GM23338 (cell line): ENCODE measurements at regions not wholly inside any gene's neighbourhood (a gene's known extent, or its start where the extent isn't known, plus 50 kb on each side); places are given as distances from the start of the nearest gene placed in this dataset.

Source experiments
- CREB1 ChIP-seq: fragments of 250-450 bp; sonication (Bioruptor Pico); IDR thresholded peaks from 2 replicates; pipeline ENCODE4 v1.5.0; 2020; ENCODE audit warnings: low read depth, mild to moderate bottlenecking, moderate library complexity
- EZH2 ChIP-seq: fragments of 200-600 bp; sonication (generic); IDR thresholded peaks from one replicate; pipeline ENCODE4 v1.8.0; 2017; ENCODE audit warnings: antibody characterized with exemption, mild to moderate bottlenecking, low read depth; ENCODE audit not compliant: unreplicated experiment
- EZH2phosphoT487 ChIP-seq: fragments of 200-600 bp; sonication (generic); IDR thresholded peaks from one replicate; pipeline ENCODE4 v1.8.1; 2018; ENCODE audit warnings: antibody characterized with exemption; ENCODE audit not compliant: unreplicated experiment
- POLR2AphosphoS5 ChIP-seq: IDR thresholded peaks from 2 replicates; pipeline ENCODE4 v1.6.1; 2016; ENCODE audit warnings: antibody characterized with exemption, low read depth
- TF ChIP-seq, protein P1 (sequence below), 2 experiments: fragments of 200-600 bp in 1 of 2; sonication (generic) in 1 of 2; conservative IDR thresholded peaks; 2 replicates each; pipeline versions ENCODE4 v1.5.1 to v1.6.1; 2016 to 2017; ENCODE audit warnings: antibody characterized with exemption in 2 of 2, low read depth in 2 of 2, mild to moderate bottlenecking in 2 of 2, moderate library complexity in 1 of 2

GRCh38 chr5:124613273-124613953, 133.0 kb downstream of the ZNF608 start:
- TF ChIP-seq, protein P1, sequence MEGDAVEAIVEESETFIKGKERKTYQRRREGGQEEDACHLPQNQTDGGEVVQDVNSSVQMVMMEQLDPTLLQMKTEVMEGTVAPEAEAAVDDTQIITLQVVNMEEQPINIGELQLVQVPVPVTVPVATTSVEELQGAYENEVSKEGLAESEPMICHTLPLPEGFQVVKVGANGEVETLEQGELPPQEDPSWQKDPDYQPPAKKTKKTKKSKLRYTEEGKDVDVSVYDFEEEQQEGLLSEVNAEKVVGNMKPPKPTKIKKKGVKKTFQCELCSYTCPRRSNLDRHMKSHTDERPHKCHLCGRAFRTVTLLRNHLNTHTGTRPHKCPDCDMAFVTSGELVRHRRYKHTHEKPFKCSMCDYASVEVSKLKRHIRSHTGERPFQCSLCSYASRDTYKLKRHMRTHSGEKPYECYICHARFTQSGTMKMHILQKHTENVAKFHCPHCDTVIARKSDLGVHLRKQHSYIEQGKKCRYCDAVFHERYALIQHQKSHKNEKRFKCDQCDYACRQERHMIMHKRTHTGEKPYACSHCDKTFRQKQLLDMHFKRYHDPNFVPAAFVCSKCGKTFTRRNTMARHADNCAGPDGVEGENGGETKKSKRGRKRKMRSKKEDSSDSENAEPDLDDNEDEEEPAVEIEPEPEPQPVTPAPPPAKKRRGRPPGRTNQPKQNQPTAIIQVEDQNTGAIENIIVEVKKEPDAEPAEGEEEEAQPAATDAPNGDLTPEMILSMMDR (conservative IDR thresholded peaks at IDR 0.05; ENCODE audit: low read depth in 2 of 2): no peak
- no peak for TF ChIP-seq POLR2AphosphoS5
- no peak for TF ChIP-seq EZH2
- TF ChIP-seq EZH2phosphoT487: no peak
- no peak for TF ChIP-seq CREB1 (CRISPR knock-in tag)
